Parathyroid adenoma (tissue), 2 donors: ENCODE measurements at regions not wholly inside any gene's neighbourhood (a gene's known extent, or its start where the extent isn't known, plus 50 kb on each side); places are given as distances from the start of the nearest gene placed in this dataset.

Experiments
- H2AFZ ChIP-seq: fragments of 300-600 bp; sonication (generic); one replicate; pipeline ENCODE4 v1.7.0; 2017; ENCODE audit warnings: antibody characterized with exemption, mild to moderate bottlenecking
- H3K27ac ChIP-seq: fragments of 300-600 bp; sonication (generic); one replicate; pipeline ENCODE4 v1.7.0; 2017
- H3K27me3 ChIP-seq: fragments of 300-600 bp; sonication (generic); one replicate; pipeline ENCODE4 v1.7.0; 2017; ENCODE audit warnings: low read length; ENCODE audit not compliant: control insufficient read depth, insufficient read depth
- H3K36me3 ChIP-seq: fragments of 300-600 bp; sonication (generic); one replicate; pipeline ENCODE4 v1.7.0; 2017; ENCODE audit warnings: low read length; ENCODE audit not compliant: control insufficient read depth, insufficient read depth
- H3K4me1 ChIP-seq: fragments of 300-600 bp; sonication (generic); one replicate; pipeline ENCODE4 v1.7.0; 2017; ENCODE audit warnings: control low read depth
- H3K4me2 ChIP-seq: fragments of 300-600 bp; sonication (generic); one replicate; pipeline ENCODE4 v1.7.0; 2017; ENCODE audit warnings: low read length
- H3K4me3 ChIP-seq: fragments of 300-600 bp; sonication (generic); one replicate; pipeline ENCODE4 v1.7.0; 2017; ENCODE audit warnings: low read depth, low read length
- H3K79me2 ChIP-seq: fragments of 300-600 bp; sonication (generic); one replicate; pipeline ENCODE4 v1.7.0; 2017; ENCODE audit warnings: control low read depth
- H3K9ac ChIP-seq: fragments of 300-600 bp; sonication (generic); one replicate; pipeline ENCODE4 v1.7.0; 2017; ENCODE audit warnings: mild to moderate bottlenecking
- H3K9me3 ChIP-seq: fragments of 300-600 bp; sonication (generic); one replicate; pipeline ENCODE4 v1.7.0; 2017; ENCODE audit warnings: low read length; ENCODE audit not compliant: control insufficient read depth
- CTCF ChIP-seq: fragments of 300-600 bp; sonication (generic); IDR thresholded peaks from one replicate; pipeline ENCODE4 v1.7.0; 2017; ENCODE audit warnings: antibody characterized with exemption, mild to moderate bottlenecking
- donor health status: primary hyperparathyroidism.

DNA sequence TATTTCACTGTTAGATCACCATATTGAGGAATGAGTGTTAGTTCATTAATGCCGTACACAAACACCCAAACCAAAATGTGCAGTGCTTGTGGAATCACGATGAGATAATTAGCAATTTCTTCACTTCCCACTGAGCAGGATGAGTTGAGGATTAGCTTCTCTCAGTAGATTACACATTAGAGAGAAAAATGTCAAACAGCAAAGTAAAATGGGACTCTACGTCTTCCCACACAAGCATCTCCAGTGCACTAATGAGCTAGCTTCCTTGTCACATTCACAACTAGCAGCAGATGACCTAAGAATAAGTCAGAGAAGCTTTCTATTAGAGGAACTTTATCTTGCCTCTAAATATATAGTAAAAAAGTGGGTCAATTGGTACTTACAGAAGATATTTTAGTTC, 926.9 kb downstream of the TSN start:
- Histone ChIP-seq H3K27me3 (no peaks in the 10 kb centered on the region), H3K9me3 (no peaks in the 10 kb centered on the region), H3K9ac (no peak overlapping the region), H3K79me2 (no peaks in the 10 kb centered on the region), H3K4me2 (no peak overlapping the region), H2AFZ (no peak overlapping the region), H3K4me1 (peaks cover 8% of the 10 kb centered on the region), H3K36me3 (no peaks in the 10 kb centered on the region), H3K27ac (no peak overlapping the region), H3K4me3 (no peak overlapping the region)
- no peak for TF ChIP-seq CTCF

DNA sequence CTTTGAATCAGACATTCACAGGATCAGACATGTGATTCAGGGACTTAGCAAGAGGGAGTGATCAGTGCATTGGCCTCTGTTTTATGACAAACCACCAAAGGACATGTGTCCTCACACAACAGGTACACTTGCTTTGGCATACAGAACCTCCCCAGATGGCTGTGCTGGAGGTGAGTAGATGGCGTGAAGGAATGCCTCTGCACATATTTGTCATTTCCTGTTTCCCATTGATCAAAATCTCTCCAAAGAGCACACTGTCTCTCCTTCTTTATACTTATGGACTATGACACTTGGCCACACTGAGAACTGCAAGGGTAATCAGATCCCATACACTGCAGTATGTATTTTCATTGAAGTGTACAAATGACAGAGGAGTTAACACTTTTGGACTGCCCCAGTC, 927.6 kb downstream of the TSN start:
- no peak for TF ChIP-seq CTCF
- Histone ChIP-seq H3K9me3 (no peaks in the 10 kb centered on the region), H3K4me3 (no peak overlapping the region), H2AFZ (no peak overlapping the region), H3K9ac (no peak overlapping the region), H3K4me2 (no peak overlapping the region), H3K27ac (no peak overlapping the region), H3K36me3 (no peaks in the 10 kb centered on the region), H3K4me1 (peaks cover 8% of the 10 kb centered on the region), H3K79me2 (no peaks in the 10 kb centered on the region), H3K27me3 (no peaks in the 10 kb centered on the region)

DNA sequence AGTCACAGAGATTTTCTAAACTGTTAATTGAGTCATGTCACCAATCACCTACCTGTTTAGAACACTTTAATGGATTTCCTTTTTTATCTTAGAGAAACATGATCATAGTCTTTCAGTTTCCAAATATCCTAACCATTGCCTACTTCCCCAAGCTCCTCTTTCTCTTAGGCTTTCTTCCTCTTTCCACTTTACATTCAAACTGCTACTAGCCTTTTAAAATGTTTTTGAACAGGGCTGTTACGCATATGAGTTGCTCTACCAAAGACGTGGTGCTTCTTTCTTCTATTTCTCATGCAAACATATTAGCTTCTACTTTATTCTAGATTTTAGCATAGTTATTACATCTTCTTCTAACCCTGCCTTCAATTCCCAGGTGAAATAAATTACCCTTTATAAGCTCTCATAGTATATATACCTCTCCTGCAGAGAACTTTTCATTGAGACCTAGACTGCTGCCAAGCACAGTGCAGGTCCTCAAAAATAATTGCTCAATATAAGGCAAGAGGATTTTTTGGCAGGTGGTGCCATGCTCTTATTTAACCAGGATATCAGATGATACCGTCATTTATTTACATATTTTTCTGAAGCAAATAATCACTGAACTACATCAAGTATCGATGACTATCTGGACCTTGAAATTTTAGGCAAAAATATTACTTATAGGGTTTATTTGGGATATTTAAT, 937.1 kb downstream of the TSN start:
- no peak overlapping the region for H3K4me3 ChIP-seq
- no peak overlapping the region for H3K9ac ChIP-seq
- no peak for TF ChIP-seq CTCF
- no peaks in the 10 kb centered on the region for H3K9me3 ChIP-seq
- H3K79me2 ChIP-seq, result no peaks in the 10 kb centered on the region
- H2AFZ ChIP-seq, result no peak overlapping the region
- H3K4me2 ChIP-seq, result no peak overlapping the region
- no peaks in the 10 kb centered on the region for H3K36me3 ChIP-seq
- no peak overlapping the region for H3K27ac ChIP-seq
- H3K4me1 ChIP-seq, result no peaks in the 10 kb centered on the region
- no peaks in the 10 kb centered on the region for H3K27me3 ChIP-seq

- Histone ChIP-seq H3K27ac (no peak overlapping the region), H3K4me3 (no peak overlapping the region), H3K9me3 (no peaks in the 10 kb centered on the region), H3K27me3 (no peaks in the 10 kb centered on the region), H3K9ac (no peak overlapping the region), H3K4me1 (no peaks in the 10 kb centered on the region), H3K4me2 (no peak overlapping the region), H2AFZ (no peak overlapping the region), H3K79me2 (no peaks in the 10 kb centered on the region), H3K36me3 (no peaks in the 10 kb centered on the region)
- no peak for TF ChIP-seq CTCF
Measured at GRCh38 chr2:122697415-122697814, 942.0 kb downstream of the TSN start.

DNA sequence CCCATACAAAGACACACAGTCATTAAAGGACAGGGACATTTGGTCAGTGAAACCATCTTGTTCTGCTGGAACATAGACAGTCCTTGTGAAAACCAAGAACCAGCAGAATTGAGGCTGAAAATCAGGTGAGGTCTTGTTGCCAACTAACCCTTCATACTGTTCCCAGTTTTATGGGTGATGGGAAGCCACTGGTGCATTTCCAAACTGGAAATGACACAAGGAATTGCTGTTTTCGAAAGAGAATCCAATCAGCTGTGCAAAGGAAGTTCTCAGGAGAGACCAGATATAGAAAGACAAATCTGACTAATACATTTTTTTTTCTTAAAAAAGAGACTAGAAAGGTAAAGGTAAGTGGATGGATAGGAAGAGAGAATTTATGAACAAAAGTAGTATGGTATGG, 948.2 kb downstream of the TSN start:
- no peaks in the 10 kb centered on the region for H3K79me2 ChIP-seq
- H3K4me1 ChIP-seq, result no peaks in the 10 kb centered on the region
- no peak overlapping the region for H3K4me2 ChIP-seq
- no peaks in the 10 kb centered on the region for H3K27me3 ChIP-seq
- no peaks in the 10 kb centered on the region for H3K36me3 ChIP-seq
- H3K9me3 ChIP-seq, result no peaks in the 10 kb centered on the region
- H2AFZ ChIP-seq, result peak overlapping the region; percentile 27
- no peak overlapping the region for H3K9ac ChIP-seq
- H3K27ac ChIP-seq, result no peak overlapping the region
- no peak for TF ChIP-seq CTCF
- H3K4me3 ChIP-seq, result no peak overlapping the region
